GM23338 (cell line): ENCODE measurements at regions not wholly inside any gene's neighbourhood (a gene's known extent, or its start where the extent isn't known, plus 50 kb on each side); places are given as distances from the start of the nearest gene placed in this dataset.

Experiments
- ATAC-seq: fragments of 200-7000 bp; cut with Tn5 transposase; 3 replicates; pipeline ENCODE4 v1.9.1; 2020
- DNase-seq: peaks from one replicate; pipeline ENCODE4 v3.0.0-alpha.2; 2015; ENCODE audit warnings: low spot score
- H2AFZ ChIP-seq: fragments of 200-600 bp; sonication (generic); 2 replicates; pipeline ENCODE4 v1.8.0; 2016; ENCODE audit warnings: antibody characterized with exemption, mild to moderate bottlenecking, moderate library complexity
- H3F3A ChIP-seq: fragments of 200-600 bp; sonication (generic); replicated peaks from 2 replicates; pipeline ENCODE4 v1.8.0; 2017; ENCODE audit warnings: antibody characterized with exemption, mixed run types, low read depth
- H3K27ac ChIP-seq: fragments of 200-600 bp; sonication (generic); 2 replicates; pipeline ENCODE4 v1.6.1; 2016; ENCODE audit warnings: low read depth
- H3K27me3 ChIP-seq: fragments of 200-600 bp; sonication (generic); 2 replicates; pipeline ENCODE4 v1.8.0; 2016; ENCODE audit warnings: mild to moderate bottlenecking, mixed run types, moderate library complexity; ENCODE audit not compliant: insufficient read depth
- H3K36me3 ChIP-seq: fragments of 200-600 bp; sonication (generic); 2 replicates; pipeline ENCODE4 v1.8.0; 2016; ENCODE audit warnings: mild to moderate bottlenecking; ENCODE audit not compliant: insufficient read depth
- H3K4me1 ChIP-seq: fragments of 200-600 bp; sonication (generic); 2 replicates; pipeline ENCODE4 v1.8.0; 2016; ENCODE audit warnings: mild to moderate bottlenecking, moderate library complexity; ENCODE audit not compliant: insufficient read depth
- H3K4me2 ChIP-seq: fragments of 200-600 bp; sonication (generic); 2 replicates; pipeline ENCODE4 v1.7.1; 2017; ENCODE audit warnings: mixed run types
- H3K4me3 ChIP-seq: fragments of 200-600 bp; sonication (generic); 2 replicates; pipeline ENCODE4 v1.6.1; 2016; ENCODE audit warnings: mixed run types
- H3K79me2 ChIP-seq: fragments of 200-600 bp; sonication (generic); replicated peaks from 2 replicates; pipeline ENCODE4 v1.8.0; 2017; ENCODE audit warnings: mild to moderate bottlenecking; ENCODE audit not compliant: insufficient read depth
- H3K9me2 ChIP-seq: fragments of 200-600 bp; sonication (generic); 2 replicates; pipeline ENCODE4 v1.8.0; 2017; ENCODE audit not compliant: insufficient read depth
- H4K20me1 ChIP-seq: fragments of 200-600 bp; sonication (generic); replicated peaks from 2 replicates; pipeline ENCODE4 v1.8.0; 2017; ENCODE audit warnings: mild to moderate bottlenecking; ENCODE audit not compliant: insufficient read depth
- H3K27ac Mint-ChIP-seq: 2 replicates; pipeline ENCODE4 v1.8.0; 2020; ENCODE audit warnings: inconsistent platforms, mild to moderate bottlenecking, moderate library complexity, mixed read lengths
- H3K27me3 Mint-ChIP-seq: 3 replicates; pipeline ENCODE4 v1.8.0; 2022; ENCODE audit warnings: low read depth, mild to moderate bottlenecking, moderate library complexity, mixed read lengths, inconsistent platforms; ENCODE audit not compliant: insufficient read depth, poor library complexity
- H3K36me3 Mint-ChIP-seq: 3 replicates; pipeline ENCODE4 v1.8.0; 2021; ENCODE audit warnings: low read depth, mild to moderate bottlenecking, inconsistent platforms, moderate library complexity, mixed read lengths
- H3K4me1 Mint-ChIP-seq: 3 replicates; pipeline ENCODE4 v1.8.0; 2020; ENCODE audit warnings: mild to moderate bottlenecking, inconsistent platforms, mixed read lengths
- H3K4me3 Mint-ChIP-seq: 3 replicates; pipeline ENCODE4 v1.8.0; 2021; ENCODE audit warnings: moderate library complexity, mild to moderate bottlenecking, inconsistent platforms, mixed read lengths
- H3K9me3 Mint-ChIP-seq: 3 replicates; pipeline ENCODE4 v1.8.0; 2020; ENCODE audit warnings: moderate library complexity, mild to moderate bottlenecking, inconsistent platforms, mixed read lengths
- CREB1 ChIP-seq: fragments of 250-450 bp; sonication (Bioruptor Pico); IDR thresholded peaks from 2 replicates; pipeline ENCODE4 v1.5.0; 2020; ENCODE audit warnings: low read depth, mild to moderate bottlenecking, moderate library complexity
- CTCF ChIP-seq, 2 experiments: fragments of 200-600 bp in 1 of 2; sonication (generic) in 1 of 2; conservative IDR thresholded peaks; 2 replicates each; pipeline versions ENCODE4 v1.5.1 to v1.6.1; 2016 to 2017; ENCODE audit warnings: antibody characterized with exemption in 2 of 2, low read depth in 2 of 2, mild to moderate bottlenecking in 2 of 2, moderate library complexity in 1 of 2
- ETS1 ChIP-seq: IDR thresholded peaks from 2 replicates; pipeline ENCODE4 v1.6.1; 2016; ENCODE audit warnings: antibody characterized with exemption
- EZH2 ChIP-seq: fragments of 200-600 bp; sonication (generic); IDR thresholded peaks from one replicate; pipeline ENCODE4 v1.8.0; 2017; ENCODE audit warnings: antibody characterized with exemption, mild to moderate bottlenecking, low read depth; ENCODE audit not compliant: unreplicated experiment
- JUNB ChIP-seq: IDR thresholded peaks from one replicate; pipeline ENCODE4 v1.6.1; 2016; ENCODE audit warnings: antibody characterized with exemption; ENCODE audit not compliant: unreplicated experiment
- POLR2AphosphoS5 ChIP-seq: IDR thresholded peaks from 2 replicates; pipeline ENCODE4 v1.6.1; 2016; ENCODE audit warnings: antibody characterized with exemption, low read depth
- REST ChIP-seq: IDR thresholded peaks from one replicate; pipeline ENCODE4 v1.6.1; 2018; ENCODE audit warnings: antibody characterized with exemption; ENCODE audit not compliant: unreplicated experiment
- STAT1 ChIP-seq: IDR thresholded peaks from one replicate; pipeline ENCODE4 v1.6.1; 2016; ENCODE audit warnings: antibody characterized with exemption; ENCODE audit not compliant: unreplicated experiment
- ZNF114 ChIP-seq: fragments of 250-450 bp; sonication (Bioruptor Pico); IDR thresholded peaks from 2 replicates; pipeline ENCODE4 v1.5.0; 2020; ENCODE audit warnings: mild to moderate bottlenecking, moderate library complexity
- ZNF331 ChIP-seq: fragments of 250-450 bp; sonication (Bioruptor Pico); IDR thresholded peaks from 2 replicates; pipeline ENCODE4 v1.5.0; 2020; ENCODE audit warnings: low read depth, mild to moderate bottlenecking, moderate library complexity

- no peak for TF ChIP-seq CTCF (conservative IDR thresholded peaks at IDR 0.05; ENCODE audit: low read depth in 2 of 2)
These were observed 52.8 kb upstream of the CTAGE1 start (continued) for GRCh38 chr18:22470248-22471235.

GRCh38 chr18:22471546-22472131 lies 53.9 kb upstream of the CTAGE1 start:
- DNase-seq (no peak), ATAC-seq (no peak)
- H3K9me3 Mint-ChIP-seq = no peaks in the 10 kb centered on the region
- Histone ChIP-seq H3K36me3 (no peaks in the 10 kb centered on the region), H2AFZ (no peak overlapping the region), H3K9me2 (0 out of 2 replicates have a peak, but pooled peaks cover 11% of the 10 kb centered on the region), H3K27me3 (no peaks in the 10 kb centered on the region), H4K20me1 (no peaks in the 10 kb centered on the region), H3K79me2 (no peaks in the 10 kb centered on the region), H3K4me3 (no peak overlapping the region), H3K27ac (no peak overlapping the region), H3F3A (no peaks in the 10 kb centered on the region), H3K4me1 (peaks cover 23% of the 10 kb centered on the region), H3K4me2 (no peak overlapping the region)
- peaks cover 19% of the 10 kb centered on the region for H3K4me1 Mint-ChIP-seq
- no peak overlapping the region for H3K4me3 Mint-ChIP-seq
- H3K27me3 Mint-ChIP-seq = peaks cover 6% of the 10 kb centered on the region
- H3K27ac Mint-ChIP-seq = no peak overlapping the region
- no peaks in the 10 kb centered on the region for H3K36me3 Mint-ChIP-seq
- TF ChIP-seq ZNF331 (CRISPR knock-in tag) = no peak
- no peak for TF ChIP-seq CREB1 (CRISPR knock-in tag)
- no peak for TF ChIP-seq JUNB
- no peak for TF ChIP-seq EZH2
- TF ChIP-seq REST = no peak
- no peak for TF ChIP-seq CTCF (conservative IDR thresholded peaks at IDR 0.05; ENCODE audit: low read depth in 2 of 2)
- no peak for TF ChIP-seq POLR2AphosphoS5
- no peak for TF ChIP-seq STAT1
- TF ChIP-seq ZNF114 (CRISPR knock-in tag) = no peak
- TF ChIP-seq ETS1 = no peak
